Heart left ventricle (tissue), 16 donors: ENCODE measurements at regions not wholly inside any gene's neighbourhood (a gene's known extent, or its start where the extent isn't known, plus 50 kb on each side); places are given as distances from the start of the nearest gene placed in this dataset.

Experiments
- ATAC-seq, 4 donors: fragments of 200-7000 bp; cut with Tn5 transposase; one replicate each; pipeline ENCODE4 v1.9.1; 2020 to 2022; ENCODE audit warnings: moderate library complexity in 4 of 4, mild to moderate bottlenecking in 3 of 4, moderate number of reproducible peaks in 1 of 4
- DNase-seq, 5 donors: peaks; one replicate each; pipeline ENCODE4 v3.0.0-alpha.2; 2020
- H3K27ac ChIP-seq, 12 donors: fragments of 200-600 bp; sonication (generic) in 4 of 12; one replicate each; pipeline versions ENCODE4 v1.5.0 to v1.8.0; 2016 to 2022; ENCODE audit warnings: mild to moderate bottlenecking in 2 of 12
- H3K27me3 ChIP-seq, 9 donors: fragments of 200-600 bp; sonication (generic) in 2 of 9; one replicate each; pipeline versions ENCODE4 v1.5.1 to v1.8.0; 2016 to 2022; ENCODE audit warnings: mild to moderate bottlenecking in 3 of 9
- H3K36me3 ChIP-seq, 9 donors: fragments of 200-600 bp; sonication (generic) in 2 of 9; one replicate each; pipeline versions ENCODE4 v1.5.0 to v1.8.0; 2018 to 2022; ENCODE audit warnings: mild to moderate bottlenecking in 2 of 9
- H3K4me1 ChIP-seq, 12 donors: fragments of 200-600 bp; sonication (generic) in 4 of 12; one replicate each; pipeline versions ENCODE4 v1.5.0 to v1.8.0; 2016 to 2022; ENCODE audit warnings: mild to moderate bottlenecking in 3 of 12
- H3K4me3 ChIP-seq, 12 donors: fragments of 200-600 bp; sonication (generic) in 4 of 12; one replicate each; pipeline versions ENCODE4 v1.5.0 to v1.8.0; 2017 to 2022; ENCODE audit warnings: mild to moderate bottlenecking in 9 of 12, moderate library complexity in 4 of 12
- H3K9me3 ChIP-seq, 12 donors: fragments of 200-600 bp; sonication (generic) in 4 of 12; one replicate each; pipeline versions ENCODE4 v1.5.0 to v1.8.0; 2016 to 2022; ENCODE audit warnings: mild to moderate bottlenecking in 1 of 12
- CTCF ChIP-seq, 12 donors: fragments of 200-600 bp; sonication (generic) in 4 of 12; IDR thresholded peaks; one replicate each; pipeline versions ENCODE4 v1.5.0 to v1.8.0; 2018 to 2022; ENCODE audit warnings: antibody characterized with exemption in 12 of 12, mild to moderate bottlenecking in 5 of 12
- POLR2A ChIP-seq, 2 donors: fragments of 450-650 bp; IDR thresholded peaks; one replicate each; pipeline ENCODE4 v1.6.1; 2017; ENCODE audit warnings: antibody characterized with exemption in 2 of 2, mild to moderate bottlenecking in 2 of 2, moderate library complexity in 2 of 2
- WGBS, 4 donors: extraction: QIAGEN DNeasy Blood & Tissue Kit in 2 of 4; methylation state at CpG; one replicate each; pipeline versions ENCODE4 v1.1.5 to v1.1.7; 2013 to 2018; 5-methylcytosine and 5-hydroxymethylcytosine counted together
- intact Hi-C, 10 donors: fragments of 100-400 bp; cut with DNase I; formaldehyde crosslinking; loops; one replicate each; pipeline versions ENCODE4 v1.11.1 to v1.14.2; 2022
- donor health status: ischemic (EF 13 %, LVEDD 7.1; RV severe dilation, severe dysfunction).
- donor health status: healthy with polysubstance abuse.
- donor health status: DM: no; HTN: yes; CAD: no.
- donor health status: DM: no; HTN: no; CAD: no.
- donor health status: ischemic (EF 25% LVEDD 6.9; RV normal size, moderate dysfunction).
- donor health status: ischemic (EF 25% LVEDD 5.7; RV mildly dilated, moderate dysfunction).
- donor health status: healthy.
- donor health status: DM: yes; HTN: yes; CAD: no.
- donor health status: ischemic (EF 35%, LVEDD 5.7; RV mildly dilated, moderate dysfunction).
- donor health status: nonischemic (EF 11% LVEDD 7.7; RV severe dilation, severe dysfunction).
- donor health status: DM: yes; HTN: yes; CAD: no.
- donor health status: PGD.
- donor health status: ischemic (EF 29% LVEDD 5.4; RV normal size, mild dysfunction).
- donor health status: nonischemic (EF 23%, LVEDD 6.1; RV moderate dilation, normal function).

GRCh38 chr16:86085795-86086194 is 186.8 kb downstream of the IRF8 start:
- ATAC-seq, result no peak
- TF ChIP-seq POLR2A (IDR thresholded peaks at IDR 0.05), result no peak
- no peak for TF ChIP-seq CTCF (IDR thresholded peaks at IDR 0.05)
- intact Hi-C loops, result loop anchor here in 1 of 10 donors (10.0 kb wide), 1 partner anchor 309 kb away; no protein-coding TSS in a partner anchor
- Histone ChIP-seq H3K9me3 (no peaks in the 10 kb centered on the region), H3K27ac (no peak overlapping the region), H3K27me3 (peaks cover 0 to 74% (median 13%) of the 10 kb centered on the region in 9 donors), H3K36me3 (no peaks in the 10 kb centered on the region), H3K4me3 (no peak overlapping the region), H3K4me1 (no peaks in the 10 kb centered on the region)
- no peak for DNase-seq
- 69 to 87% (median 80%) methylated on average over 8 of the region's 8 CpGs for WGBS, 4 donors

- 88 to 94% (median 93%) methylated on average over 7 of the region's 7 CpGs for WGBS, 4 donors
- H3K27me3 ChIP-seq, result peaks cover 0 to 75% (median 13%) of the 10 kb centered on the region in 9 donors
- H3K36me3 ChIP-seq, result no peaks in the 10 kb centered on the region
- ATAC-seq (no peak), DNase-seq (no peak)
- TF ChIP-seq CTCF (IDR thresholded peaks at IDR 0.05), result no peak
- TF ChIP-seq POLR2A (IDR thresholded peaks at IDR 0.05), result no peak
- no peak overlapping the region for H3K27ac ChIP-seq
- H3K4me1 ChIP-seq, result no peaks in the 10 kb centered on the region
- H3K9me3 ChIP-seq, result no peaks in the 10 kb centered on the region
- H3K4me3 ChIP-seq, result no peak overlapping the region
- intact Hi-C loops, result loop anchor here in 1 of 10 donors (10.0 kb wide), 1 partner anchor 308 kb away; no protein-coding TSS in a partner anchor
Observed at GRCh38 chr16:86086471-86086870, 187.5 kb downstream of the IRF8 start.

- Histone ChIP-seq H3K36me3 (no peaks in the 10 kb centered on the region), H3K4me3 (no peak overlapping the region), H3K27me3 (peaks cover 0 to 79% (median 13%) of the 10 kb centered on the region in 9 donors), H3K27ac (no peak overlapping the region), H3K9me3 (no peaks in the 10 kb centered on the region), H3K4me1 (no peaks in the 10 kb centered on the region)
- no peak for TF ChIP-seq POLR2A (IDR thresholded peaks at IDR 0.05)
- DNase-seq, result no peak
- WGBS, 4 donors, result 76 to 83% (median 81%) methylated on average over 37 of the region's 37 CpGs
- ATAC-seq, result no peak
- intact Hi-C loops, result loop anchor here in 1 of 10 donors (10.0 kb wide), 1 partner anchor 308 kb away; no protein-coding TSS in a partner anchor
Observed at GRCh38 chr16:86087011-86087895, 188.3 kb downstream of the IRF8 start.

GRCh38 chr16:86087896-86088230 is 188.9 kb downstream of the IRF8 start:
- peaks cover 0 to 72% (median 9%) of the 10 kb centered on the region in 9 donors for H3K27me3 ChIP-seq
- TF ChIP-seq POLR2A (IDR thresholded peaks at IDR 0.05) (no peak), CTCF (IDR thresholded peaks at IDR 0.05) (no peak)
- H3K9me3 ChIP-seq, result no peaks in the 10 kb centered on the region
- no peak overlapping the region for H3K4me3 ChIP-seq
- WGBS, 4 donors, result 51 to 56% (median 55%) methylated on average over 11 of the region's 11 CpGs
- H3K27ac ChIP-seq, result no peak overlapping the region
- intact Hi-C loops, result loop anchor here in 1 of 10 donors (10.0 kb wide), 1 partner anchor 307 kb away; no protein-coding TSS in a partner anchor
- ATAC-seq (no peak), DNase-seq (no peak)
- H3K4me1 ChIP-seq, result no peaks in the 10 kb centered on the region
- no peaks in the 10 kb centered on the region for H3K36me3 ChIP-seq
